Subcutaneous abdominal adipose tissue (tissue), 5 donors: ENCODE measurements at regions not wholly inside any gene's neighbourhood (a gene's known extent, or its start where the extent isn't known, plus 50 kb on each side); places are given as distances from the start of the nearest gene placed in this dataset.
"Not testable (repeated sequence)": the region's sequence is repeated elsewhere in the genome, so short reads cannot be mapped to it uniquely, and the experiment has no call there.

Experiments
- H3K27ac ChIP-seq: one replicate; pipeline ENCODE4 v1.7.0; 2013; ENCODE audit warnings: low read depth, mild to moderate bottlenecking, inconsistent platforms, low read length, moderate library complexity
- H3K27me3 ChIP-seq, 5 donors: one replicate each; pipeline ENCODE4 v1.7.0; 2013; ENCODE audit warnings: low read length in 5 of 5, inconsistent platforms in 1 of 5; ENCODE audit not compliant: control insufficient read depth in 5 of 5, insufficient read depth in 4 of 5
- H3K36me3 ChIP-seq, 5 donors: one replicate each; pipeline ENCODE4 v1.7.0; 2013; ENCODE audit warnings: low read length in 5 of 5; ENCODE audit not compliant: control insufficient read depth in 5 of 5, insufficient read depth in 5 of 5
- H3K4me1 ChIP-seq, 5 donors: one replicate each; pipeline ENCODE4 v1.7.0; 2013; ENCODE audit warnings: low read length in 5 of 5, mild to moderate bottlenecking in 3 of 5, moderate library complexity in 1 of 5; ENCODE audit not compliant: control insufficient read depth in 5 of 5, insufficient read depth in 5 of 5
- H3K4me3 ChIP-seq, 5 donors: one replicate each; pipeline ENCODE4 v1.7.0; 2013; ENCODE audit warnings: low read length in 5 of 5, low read depth in 1 of 5
- H3K9ac ChIP-seq, 5 donors: one replicate each; pipeline ENCODE4 v1.7.0; 2013; ENCODE audit warnings: low read length in 5 of 5, mild to moderate bottlenecking in 4 of 5, moderate library complexity in 3 of 5
- H3K9me3 ChIP-seq, 5 donors: one replicate each; pipeline ENCODE4 v1.7.0; 2013; ENCODE audit warnings: low read length in 5 of 5; ENCODE audit not compliant: control insufficient read depth in 5 of 5
- donor health status: healthy.
- donor health status: healthy.
- donor health status: healthy.
- donor health status: healthy.
- donor health status: healthy.

- H3K27ac ChIP-seq, H3K27me3 ChIP-seq, H3K36me3 ChIP-seq, H3K9me3 ChIP-seq, H3K4me3 ChIP-seq, H3K9ac ChIP-seq, H3K4me1 ChIP-seq: not testable (repeated sequence)
Observed at GRCh38 chr6:21939066-21939465, 345.5 kb downstream of the SOX4 start.

GRCh38 chr6:21941926-21942325 lies 348.4 kb downstream of the SOX4 start:
- no peak overlapping the region for H3K4me3 ChIP-seq
- H3K27me3 ChIP-seq: no peaks in the 10 kb centered on the region
- H3K36me3 ChIP-seq: no peaks in the 10 kb centered on the region
- no peaks in the 10 kb centered on the region for H3K9me3 ChIP-seq
- no peaks in the 10 kb centered on the region for H3K4me1 ChIP-seq
- H3K9ac ChIP-seq: no peak overlapping the region
- H3K27ac ChIP-seq: no peak overlapping the region

- Histone ChIP-seq H3K27me3 (no peaks in the 10 kb centered on the region), H3K27ac (no peak overlapping the region), H3K9me3 (no peaks in the 10 kb centered on the region), H3K36me3 (no peaks in the 10 kb centered on the region), H3K9ac (no peak overlapping the region), H3K4me3 (no peak overlapping the region), H3K4me1 (peaks cover 0 to 5% (median 0%) of the 10 kb centered on the region in 5 donors)
Observed at GRCh38 chr6:21942897-21943296, 349.3 kb downstream of the SOX4 start.

DNA sequence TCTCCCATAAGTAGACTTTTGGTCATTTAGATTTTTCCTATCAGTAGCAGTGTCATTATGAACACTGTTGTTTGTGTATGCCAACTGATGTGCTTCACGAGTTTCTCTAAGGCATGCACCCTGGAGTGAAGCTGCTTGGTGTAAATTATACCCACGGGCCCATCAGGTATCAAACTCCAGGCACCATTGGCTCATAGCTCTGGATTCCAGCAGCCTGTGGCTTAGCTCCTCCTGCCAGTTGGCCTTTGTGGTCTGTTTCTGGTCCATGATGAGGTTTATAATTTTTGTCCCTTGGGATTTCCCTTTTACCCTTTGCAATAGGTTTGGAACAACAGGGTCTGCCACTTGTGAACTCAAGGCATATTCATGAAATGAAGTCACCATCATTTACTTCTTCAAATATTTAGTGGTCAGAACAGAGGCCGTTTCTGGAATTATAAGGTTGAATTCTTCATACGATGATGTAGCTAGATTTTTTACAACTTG lies 350.5 kb downstream of the PRL start:
- H3K9ac ChIP-seq: no peak overlapping the region
- no peaks in the 10 kb centered on the region for H3K9me3 ChIP-seq
- no peak overlapping the region for H3K4me3 ChIP-seq
- H3K36me3 ChIP-seq: no peaks in the 10 kb centered on the region
- H3K4me1 ChIP-seq: peaks cover 0 to 12% (median 0%) of the 10 kb centered on the region in 5 donors
- no peaks in the 10 kb centered on the region for H3K27me3 ChIP-seq
- H3K27ac ChIP-seq: no peak overlapping the region

DNA sequence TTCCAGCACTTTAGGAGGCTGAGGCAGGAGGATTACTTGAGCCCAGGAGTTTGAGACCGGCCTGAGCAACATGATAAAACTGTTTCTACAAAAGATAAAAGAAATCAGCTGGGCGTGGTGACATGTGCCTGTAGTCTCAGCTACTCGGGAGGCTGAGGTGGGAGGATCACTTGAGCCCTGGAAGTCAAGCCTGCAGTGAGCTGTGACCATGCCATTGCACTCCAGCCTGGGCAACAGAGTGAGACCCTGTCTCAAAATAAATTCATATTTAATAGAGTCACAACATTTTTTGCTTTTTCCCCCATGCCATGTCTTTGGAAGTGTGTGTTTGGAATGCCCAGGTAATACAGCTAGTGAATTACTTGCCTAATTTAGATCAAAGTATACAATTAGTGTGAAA lies 349.6 kb downstream of the PRL start:
- H3K4me3 ChIP-seq, H3K36me3 ChIP-seq, H3K27ac ChIP-seq, H3K27me3 ChIP-seq, H3K9ac ChIP-seq, H3K9me3 ChIP-seq: not testable (repeated sequence)
- H3K4me1 ChIP-seq: peaks cover 0 to 12% (median 0%) of the 10 kb centered on the region in 5 donors

- Histone ChIP-seq H3K4me1 (peaks cover 0 to 12% (median 0%) of the 10 kb centered on the region in 5 donors), H3K27me3 (no peaks in the 10 kb centered on the region), H3K9me3 (no peaks in the 10 kb centered on the region), H3K27ac (no peak overlapping the region), H3K9ac (no peak overlapping the region), H3K4me3 (no peak overlapping the region), H3K36me3 (no peaks in the 10 kb centered on the region)
Observed at GRCh38 chr6:21947731-21948386, 349.0 kb downstream of the PRL start.

GRCh38 chr6:21949211-21949801 lies 347.5 kb downstream of the PRL start:
- Histone ChIP-seq H3K9ac (no peak overlapping the region), H3K4me1 (peaks cover 0 to 24% (median 3%) of the 10 kb centered on the region in 5 donors), H3K4me3 (no peak overlapping the region), H3K36me3 (no peaks in the 10 kb centered on the region), H3K9me3 (no peaks in the 10 kb centered on the region), H3K27me3 (no peaks in the 10 kb centered on the region), H3K27ac (no peak overlapping the region)

GRCh38 chr6:21952367-21952766 lies 344.5 kb downstream of the PRL start:
- Histone ChIP-seq H3K9ac (no peak overlapping the region), H3K27me3 (no peaks in the 10 kb centered on the region), H3K4me1 (peaks cover 0 to 27% (median 3%) of the 10 kb centered on the region in 5 donors), H3K27ac (no peak overlapping the region), H3K4me3 (no peak overlapping the region), H3K9me3 (no peaks in the 10 kb centered on the region), H3K36me3 (no peaks in the 10 kb centered on the region)

DNA sequence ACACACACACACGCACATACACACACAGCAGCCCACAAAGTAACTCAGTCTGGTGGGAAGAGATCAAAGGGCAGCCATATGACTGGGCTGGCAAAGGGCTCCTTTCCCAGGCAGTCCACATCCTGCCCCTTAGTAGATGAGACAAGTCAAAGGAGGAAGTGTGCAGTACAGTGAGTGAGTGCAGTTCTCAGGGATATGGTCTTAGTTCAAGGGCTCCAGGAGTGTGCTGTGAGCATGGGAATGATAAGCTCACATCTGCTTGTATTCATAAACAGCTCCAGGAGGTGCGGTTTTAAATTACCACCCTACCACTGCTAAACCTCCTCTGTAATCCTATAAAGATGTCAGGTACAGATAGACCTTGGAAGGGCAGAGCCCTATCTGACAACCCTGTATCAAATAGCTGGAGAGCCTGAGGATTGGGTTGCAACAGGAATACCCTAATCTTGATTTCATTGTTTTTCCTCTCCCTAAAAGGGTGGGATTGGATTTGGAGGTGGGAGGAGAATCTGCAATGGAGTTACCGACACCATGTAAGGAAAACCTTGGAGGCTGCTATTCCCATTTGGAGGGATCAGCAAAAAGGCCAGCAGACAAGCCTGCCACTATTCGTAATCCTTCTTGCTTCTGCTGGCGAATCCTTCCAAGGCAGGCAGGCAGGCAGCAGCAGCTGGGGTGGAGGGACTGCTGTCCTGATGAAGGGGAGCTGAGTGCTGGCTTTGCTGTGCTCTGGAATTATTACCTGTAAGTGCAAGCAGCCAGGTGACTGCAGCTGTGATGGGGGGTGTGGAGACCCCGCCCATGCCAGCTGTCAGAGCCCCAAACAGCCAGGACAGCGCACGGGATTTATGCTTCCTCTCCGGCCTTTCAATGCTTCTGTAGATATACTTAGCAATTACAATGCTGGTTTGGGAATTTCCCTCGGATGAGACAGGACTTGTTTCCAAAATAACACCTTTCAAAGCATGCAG lies 342.7 kb downstream of the PRL start:
- no peak overlapping the region for H3K4me3 ChIP-seq
- no peaks in the 10 kb centered on the region for H3K9me3 ChIP-seq
- H3K4me1 ChIP-seq: peaks cover 0 to 19% (median 3%) of the 10 kb centered on the region in 5 donors
- no peaks in the 10 kb centered on the region for H3K27me3 ChIP-seq
- H3K27ac ChIP-seq: no peak overlapping the region
- no peak overlapping the region for H3K9ac ChIP-seq
- no peaks in the 10 kb centered on the region for H3K36me3 ChIP-seq
